ENCODE measurements at regions not wholly inside any gene's neighbourhood (a gene's known extent, or its start where the extent isn't known, plus 50 kb on each side); places are given as distances from the start of the nearest gene placed in this dataset.
"Not testable (repeated sequence)": the region's sequence is repeated elsewhere in the genome, so short reads cannot be mapped to it uniquely, and the experiment has no call there.

GRCh38 chr6:153488267-153488666 lies 357.2 kb upstream of the RGS17 start:
- no peak for DNase-seq
- no peaks in the 10 kb centered on the region for H3K36me3 ChIP-seq (replicated peaks)
- no peak overlapping the region for H3K27ac ChIP-seq
- H3K27me3 ChIP-seq (replicated peaks): no peaks in the 10 kb centered on the region
- H3K4me3 ChIP-seq (ENCODE audit: low read depth, low read length): no peak overlapping the region
- no peak for TF ChIP-seq CTCF (IDR thresholded peaks at IDR 0.05; ENCODE audit: low read depth, low read length, missing control alignments)
- in situ Hi-C loops (cut with HindIII; ENCODE audit: low pct_ligation_motif_present, low sequenced_read_pairs): no loop called here

- no peak for DNase-seq
- Histone ChIP-seq H3K27me3 (replicated peaks) (no peaks in the 10 kb centered on the region), H3K27ac (no peak overlapping the region), H3K36me3 (replicated peaks) (no peaks in the 10 kb centered on the region), H3K4me3 (ENCODE audit: low read depth, low read length) (no peak overlapping the region)
- in situ Hi-C loops (cut with HindIII; ENCODE audit: low pct_ligation_motif_present, low sequenced_read_pairs): no loop called here
- no peak for TF ChIP-seq CTCF (IDR thresholded peaks at IDR 0.05; ENCODE audit: low read depth, low read length, missing control alignments)
Observed at GRCh38 chr6:153485072-153485471, 354.0 kb upstream of the RGS17 start.

DNA sequence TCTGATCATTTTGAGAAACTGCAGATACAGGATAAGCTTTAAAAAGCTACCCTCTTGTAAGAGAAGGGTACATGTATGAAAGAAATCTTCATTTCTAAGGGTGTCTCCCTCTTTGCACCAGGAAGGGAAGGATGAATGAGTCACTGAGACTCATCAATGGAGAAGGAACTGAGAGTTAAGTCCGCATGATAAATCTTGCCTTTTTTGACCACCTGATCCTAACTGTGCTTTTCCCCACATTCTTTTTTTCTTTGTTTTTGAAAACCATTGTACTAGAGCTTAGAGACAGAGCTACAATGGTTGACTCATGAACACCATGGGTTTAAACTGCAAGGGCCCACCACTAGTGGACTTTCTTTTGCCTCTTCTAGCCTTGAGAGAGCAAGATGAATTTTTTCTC lies 353.0 kb upstream of the RGS17 start:
- H3K4me3 ChIP-seq (ENCODE audit: low read depth, low read length): no peak overlapping the region
- no peaks in the 10 kb centered on the region for H3K36me3 ChIP-seq (replicated peaks)
- in situ Hi-C loops (cut with HindIII; ENCODE audit: low pct_ligation_motif_present, low sequenced_read_pairs): no loop called here
- TF ChIP-seq CTCF (IDR thresholded peaks at IDR 0.05; ENCODE audit: low read depth, low read length, missing control alignments): no peak
- no peak overlapping the region for H3K27ac ChIP-seq
- no peak for DNase-seq
- H3K27me3 ChIP-seq (replicated peaks): no peaks in the 10 kb centered on the region

- in situ Hi-C loops (cut with HindIII; ENCODE audit: low pct_ligation_motif_present, low sequenced_read_pairs): no loop called here
Observed at GRCh38 chr6:153476243-153476642, 345.2 kb upstream of the RGS17 start.

GRCh38 chr6:153465050-153465449 lies 334.0 kb upstream of the RGS17 start:
- Histone ChIP-seq H3K36me3 (replicated peaks) (no peaks in the 10 kb centered on the region), H3K4me3 (ENCODE audit: low read depth, low read length) (no peak overlapping the region), H3K27me3 (replicated peaks) (no peaks in the 10 kb centered on the region), H3K27ac (no peak overlapping the region)
- in situ Hi-C loops (cut with HindIII; ENCODE audit: low pct_ligation_motif_present, low sequenced_read_pairs): no loop called here
- no peak for DNase-seq
- no peak for TF ChIP-seq CTCF (IDR thresholded peaks at IDR 0.05; ENCODE audit: low read depth, low read length, missing control alignments)

More at GRCh38 chr6:153476243-153476642, 345.2 kb upstream of the RGS17 start:
- Histone ChIP-seq H3K27ac (no peak overlapping the region), H3K36me3 (replicated peaks) (no peaks in the 10 kb centered on the region), H3K4me3 (ENCODE audit: low read depth, low read length) (no peak overlapping the region), H3K27me3 (replicated peaks) (no peaks in the 10 kb centered on the region)
- TF ChIP-seq CTCF (IDR thresholded peaks at IDR 0.05; ENCODE audit: low read depth, low read length, missing control alignments): no peak
- DNase-seq: no peak

GRCh38 chr6:153449279-153449678 lies 318.2 kb upstream of the RGS17 start:
- Histone ChIP-seq H3K27me3 (replicated peaks) (no peaks in the 10 kb centered on the region), H3K27ac (no peak overlapping the region), H3K4me3 (ENCODE audit: low read depth, low read length) (no peak overlapping the region), H3K36me3 (replicated peaks) (no peaks in the 10 kb centered on the region)
- DNase-seq: no peak
- no peak for TF ChIP-seq CTCF (IDR thresholded peaks at IDR 0.05; ENCODE audit: low read depth, low read length, missing control alignments)
- in situ Hi-C loops (cut with HindIII; ENCODE audit: low pct_ligation_motif_present, low sequenced_read_pairs): no loop called here

DNA sequence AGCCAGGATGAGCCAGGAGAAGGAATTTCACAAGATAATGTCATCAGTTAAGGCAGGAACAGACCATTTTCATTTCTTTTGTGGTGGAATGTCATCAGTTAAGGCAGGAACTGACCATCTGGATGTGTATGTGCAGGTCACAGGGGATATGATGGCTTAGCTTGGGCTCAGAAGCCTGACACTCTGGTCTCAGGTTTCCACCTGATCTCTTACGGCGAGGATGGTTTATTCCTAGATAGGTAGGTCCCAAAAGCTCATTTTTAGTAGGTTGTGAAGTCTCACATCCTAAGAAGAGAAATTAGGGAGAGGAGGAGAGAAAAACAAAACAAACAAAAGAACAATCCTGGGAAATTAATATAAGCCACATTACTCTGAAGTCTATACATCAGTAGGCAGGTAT lies 311.7 kb upstream of the RGS17 start:
- DNase-seq; in situ Hi-C loops (cut with HindIII; ENCODE audit: low pct_ligation_motif_present, low sequenced_read_pairs): not testable (repeated sequence)

More for the DNA sequence above, 311.7 kb upstream of the RGS17 start:
- H3K27ac ChIP-seq; H3K36me3 ChIP-seq (replicated peaks); H3K27me3 ChIP-seq (replicated peaks); H3K4me3 ChIP-seq (ENCODE audit: low read depth, low read length): not testable (repeated sequence)
